NB4 (cell line): ENCODE measurements at regions not wholly inside any gene's neighbourhood (a gene's known extent, or its start where the extent isn't known, plus 50 kb on each side); places are given as distances from the start of the nearest gene placed in this dataset.
"Not testable (repeated sequence)": the region's sequence is repeated elsewhere in the genome, so short reads cannot be mapped to it uniquely, and the experiment has no call there.

Experiments
- MYC ChIP-seq: IDR thresholded peaks from 2 replicates; pipeline ENCODE4 v1.6.1; 2011; ENCODE audit warnings: low read depth, low read length
- POLR2A ChIP-seq: IDR thresholded peaks from 2 replicates; pipeline ENCODE4 v1.6.1; 2011; ENCODE audit warnings: mild to moderate bottlenecking; ENCODE audit not compliant: insufficient read length; ENCODE audit errors: extremely low read depth
- TF ChIP-seq, protein P1 (sequence below): IDR thresholded peaks from one replicate; pipeline ENCODE4 v1.5.1; 2012; ENCODE audit warnings: low read depth, low read length

DNA sequence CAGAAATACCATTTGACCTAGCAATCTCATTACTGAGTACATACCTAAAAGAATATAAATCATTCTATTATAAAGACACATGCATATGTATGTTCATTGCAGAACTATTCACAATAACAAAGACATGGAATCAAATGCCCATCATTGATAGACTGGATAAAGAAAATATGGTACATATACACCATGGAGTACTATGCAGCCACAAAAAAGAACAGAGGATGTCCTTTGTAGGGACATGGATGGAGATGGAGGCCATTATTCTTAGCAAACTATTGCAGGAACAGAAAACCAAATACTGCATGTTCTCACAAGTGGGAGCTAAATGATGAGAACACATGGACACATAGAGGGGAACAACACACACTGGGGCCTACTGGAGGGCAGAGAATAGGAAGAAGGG is 124.5 kb upstream of the GOT2 start:
- not testable (repeated sequence) for TF ChIP-seq POLR2A, MYC
- TF ChIP-seq, protein P1, sequence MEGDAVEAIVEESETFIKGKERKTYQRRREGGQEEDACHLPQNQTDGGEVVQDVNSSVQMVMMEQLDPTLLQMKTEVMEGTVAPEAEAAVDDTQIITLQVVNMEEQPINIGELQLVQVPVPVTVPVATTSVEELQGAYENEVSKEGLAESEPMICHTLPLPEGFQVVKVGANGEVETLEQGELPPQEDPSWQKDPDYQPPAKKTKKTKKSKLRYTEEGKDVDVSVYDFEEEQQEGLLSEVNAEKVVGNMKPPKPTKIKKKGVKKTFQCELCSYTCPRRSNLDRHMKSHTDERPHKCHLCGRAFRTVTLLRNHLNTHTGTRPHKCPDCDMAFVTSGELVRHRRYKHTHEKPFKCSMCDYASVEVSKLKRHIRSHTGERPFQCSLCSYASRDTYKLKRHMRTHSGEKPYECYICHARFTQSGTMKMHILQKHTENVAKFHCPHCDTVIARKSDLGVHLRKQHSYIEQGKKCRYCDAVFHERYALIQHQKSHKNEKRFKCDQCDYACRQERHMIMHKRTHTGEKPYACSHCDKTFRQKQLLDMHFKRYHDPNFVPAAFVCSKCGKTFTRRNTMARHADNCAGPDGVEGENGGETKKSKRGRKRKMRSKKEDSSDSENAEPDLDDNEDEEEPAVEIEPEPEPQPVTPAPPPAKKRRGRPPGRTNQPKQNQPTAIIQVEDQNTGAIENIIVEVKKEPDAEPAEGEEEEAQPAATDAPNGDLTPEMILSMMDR = not testable (repeated sequence)
